Neural progenitor cell (in vitro differentiated cells): ENCODE measurements at regions not wholly inside any gene's neighbourhood (a gene's known extent, or its start where the extent isn't known, plus 50 kb on each side); places are given as distances from the start of the nearest gene placed in this dataset.

Experiments used
- DNase-seq: peaks from one replicate; pipeline ENCODE4 v3.0.0-alpha.2; 2016; ENCODE audit warnings: low spot score
- H2AFZ ChIP-seq: fragments of 200-600 bp; sonication (generic); replicated peaks from 2 replicates; pipeline ENCODE4 v1.6.1; 2016; ENCODE audit warnings: antibody characterized with exemption
- H3F3A ChIP-seq: fragments of 200-600 bp; sonication (generic); 2 replicates; pipeline ENCODE4 v1.6.1; 2016; ENCODE audit warnings: antibody characterized with exemption, low read depth
- H3K27ac ChIP-seq: fragments of 200-600 bp; sonication (generic); 2 replicates; pipeline ENCODE4 v1.5.1; 2016; ENCODE audit warnings: mild to moderate bottlenecking
- H3K27me3 ChIP-seq: fragments of 200-600 bp; sonication (generic); 2 replicates; pipeline ENCODE4 v1.6.1; 2016; ENCODE audit warnings: mild to moderate bottlenecking, moderate library complexity
- H3K36me3 ChIP-seq: fragments of 200-600 bp; sonication (generic); 2 replicates; pipeline ENCODE4 v1.5.1; 2016
- H3K4me1 ChIP-seq: fragments of 200-600 bp; sonication (generic); 2 replicates; pipeline ENCODE4 v1.6.1; 2016; ENCODE audit warnings: mixed run types
- H3K4me2 ChIP-seq: fragments of 200-600 bp; sonication (generic); 2 replicates; pipeline ENCODE4 v1.6.1; 2016
- H3K4me3 ChIP-seq: fragments of 200-600 bp; sonication (generic); 2 replicates; pipeline ENCODE4 v1.5.1; 2016
- H3K79me2 ChIP-seq: fragments of 200-600 bp; sonication (generic); 2 replicates; pipeline ENCODE4 v1.6.1; 2016; ENCODE audit warnings: low read depth
- H3K9ac ChIP-seq: fragments of 200-600 bp; sonication (generic); 2 replicates; pipeline ENCODE4 v1.6.1; 2016
- H3K9me3 ChIP-seq: fragments of 200-600 bp; sonication (generic); 2 replicates; pipeline ENCODE4 v1.5.1; 2016; ENCODE audit warnings: low read depth
- H4K20me1 ChIP-seq: fragments of 200-600 bp; sonication (generic); 2 replicates; pipeline ENCODE4 v1.6.1; 2016; ENCODE audit warnings: low read depth
- H3K27ac Mint-ChIP-seq: 3 replicates; pipeline ENCODE4 v1.8.0; 2021; ENCODE audit warnings: mixed read lengths
- H3K27me3 Mint-ChIP-seq: 2 replicates; pipeline ENCODE4 v1.8.0; 2022; ENCODE audit warnings: low read depth, mild to moderate bottlenecking, inconsistent platforms, moderate library complexity, mixed read lengths; ENCODE audit not compliant: insufficient read depth
- H3K36me3 Mint-ChIP-seq: 3 replicates; pipeline ENCODE4 v1.8.0; 2021; ENCODE audit warnings: mixed read lengths
- H3K4me1 Mint-ChIP-seq: 3 replicates; pipeline ENCODE4 v1.8.0; 2021; ENCODE audit warnings: mixed read lengths
- H3K4me3 Mint-ChIP-seq: 3 replicates; pipeline ENCODE4 v1.8.0; 2021; ENCODE audit warnings: mild to moderate bottlenecking, moderate library complexity, mixed read lengths
- H3K9me3 Mint-ChIP-seq: 3 replicates; pipeline ENCODE4 v1.8.0; 2020; ENCODE audit warnings: mixed read lengths
- CTCF ChIP-seq: fragments of 200-600 bp; sonication (generic); IDR thresholded peaks from 2 replicates; pipeline ENCODE4 v1.5.1; 2017; ENCODE audit warnings: antibody characterized with exemption, mild to moderate bottlenecking
- EZH2 ChIP-seq: fragments of 200-600 bp; sonication (generic); IDR thresholded peaks from 2 replicates; pipeline ENCODE4 v1.6.1; 2017; ENCODE audit warnings: antibody characterized with exemption, mild to moderate bottlenecking, moderate library complexity
- EZH2phosphoT487 ChIP-seq: fragments of 200-600 bp; sonication (generic); IDR thresholded peaks from 2 replicates; pipeline ENCODE4 v1.6.1; 2017; ENCODE audit warnings: antibody characterized with exemption

GRCh38 chr2:236678307-236678975 is 108.8 kb downstream of the ACKR3 start:
- Histone ChIP-seq H3K27me3 (no peaks in the 10 kb centered on the region), H2AFZ (no peak overlapping the region), H4K20me1 (no peaks in the 10 kb centered on the region), H3K9me3 (no peaks in the 10 kb centered on the region), H3K4me3 (no peak overlapping the region), H3K9ac (no peak overlapping the region), H3K79me2 (no peaks in the 10 kb centered on the region), H3K4me1 (no peaks in the 10 kb centered on the region), H3K27ac (no peak overlapping the region), H3K36me3 (no peaks in the 10 kb centered on the region), H3F3A (no peaks in the 10 kb centered on the region), H3K4me2 (no peak overlapping the region)
- peaks cover 8% of the 10 kb centered on the region for H3K4me1 Mint-ChIP-seq
- TF ChIP-seq EZH2phosphoT487 (no peak), EZH2 (no peak), CTCF (no peak)
- H3K36me3 Mint-ChIP-seq, result no peaks in the 10 kb centered on the region
- no peak overlapping the region for H3K27ac Mint-ChIP-seq
- peaks cover 10% of the 10 kb centered on the region for H3K27me3 Mint-ChIP-seq
- no peak for DNase-seq
- no peak overlapping the region for H3K4me3 Mint-ChIP-seq
- peaks cover 8% of the 10 kb centered on the region for H3K9me3 Mint-ChIP-seq

GRCh38 chr2:236679884-236680860 is 110.5 kb downstream of the ACKR3 start:
- Histone ChIP-seq H3K9ac (no peak overlapping the region), H2AFZ (no peak overlapping the region), H3K4me3 (no peak overlapping the region), H3K79me2 (no peaks in the 10 kb centered on the region), H3K9me3 (no peaks in the 10 kb centered on the region), H3F3A (no peaks in the 10 kb centered on the region), H3K4me1 (peaks cover 11% of the 10 kb centered on the region), H3K27me3 (no peaks in the 10 kb centered on the region), H4K20me1 (no peaks in the 10 kb centered on the region), H3K36me3 (no peaks in the 10 kb centered on the region), H3K27ac (no peak overlapping the region), H3K4me2 (no peak overlapping the region)
- H3K9me3 Mint-ChIP-seq, result peaks cover 2% of the 10 kb centered on the region
- no peak for DNase-seq
- TF ChIP-seq CTCF, result no peak
- TF ChIP-seq EZH2, result no peak
- no peak for TF ChIP-seq EZH2phosphoT487
- peaks cover 18% of the 10 kb centered on the region for H3K4me1 Mint-ChIP-seq
- H3K27me3 Mint-ChIP-seq, result peaks cover 10% of the 10 kb centered on the region
- H3K27ac Mint-ChIP-seq, result no peak overlapping the region
- H3K36me3 Mint-ChIP-seq, result no peaks in the 10 kb centered on the region
- no peak overlapping the region for H3K4me3 Mint-ChIP-seq

GRCh38 chr2:236682651-236683422 is 113.2 kb downstream of the ACKR3 start:
- H4K20me1 ChIP-seq, result no peaks in the 10 kb centered on the region
- H3K27me3 ChIP-seq, result no peaks in the 10 kb centered on the region
- DNase-seq, result no peak
- H3K4me3 Mint-ChIP-seq, result no peak overlapping the region
- no peaks in the 10 kb centered on the region for H3K36me3 ChIP-seq
- no peaks in the 10 kb centered on the region for H3F3A ChIP-seq
- no peaks in the 10 kb centered on the region for H3K79me2 ChIP-seq
- TF ChIP-seq EZH2 (no peak), EZH2phosphoT487 (no peak), CTCF (no peak)
- H3K27ac ChIP-seq, result no peak overlapping the region
- H3K4me1 ChIP-seq, result peaks cover 11% of the 10 kb centered on the region
- peak overlapping the region; percentile 27 for H3K27ac Mint-ChIP-seq
- H3K9me3 ChIP-seq, result no peaks in the 10 kb centered on the region
- peaks cover 8% of the 10 kb centered on the region for H3K27me3 Mint-ChIP-seq
- H3K4me3 ChIP-seq, result no peak overlapping the region
- peak overlapping the region; percentile 14 for H2AFZ ChIP-seq
- H3K36me3 Mint-ChIP-seq, result no peaks in the 10 kb centered on the region
- H3K9ac ChIP-seq, result no peak overlapping the region
- peaks cover 33% of the 10 kb centered on the region for H3K4me1 Mint-ChIP-seq
- H3K4me2 ChIP-seq, result no peak overlapping the region
- H3K9me3 Mint-ChIP-seq, result no peaks in the 10 kb centered on the region
